NCI-H146 treated with DMSO at 0.1 percent for 48 hours (cell line): ENCODE measurements at regions not wholly inside any gene's neighbourhood (a gene's known extent, or its start where the extent isn't known, plus 50 kb on each side); places are given as distances from the start of the nearest gene placed in this dataset.

Experiments
- DNase-seq: peaks from one replicate; lab custom pipeline; 2025; ENCODE audit not compliant: unreplicated experiment; lab: John Stamatoyannopoulos, UW

DNA sequence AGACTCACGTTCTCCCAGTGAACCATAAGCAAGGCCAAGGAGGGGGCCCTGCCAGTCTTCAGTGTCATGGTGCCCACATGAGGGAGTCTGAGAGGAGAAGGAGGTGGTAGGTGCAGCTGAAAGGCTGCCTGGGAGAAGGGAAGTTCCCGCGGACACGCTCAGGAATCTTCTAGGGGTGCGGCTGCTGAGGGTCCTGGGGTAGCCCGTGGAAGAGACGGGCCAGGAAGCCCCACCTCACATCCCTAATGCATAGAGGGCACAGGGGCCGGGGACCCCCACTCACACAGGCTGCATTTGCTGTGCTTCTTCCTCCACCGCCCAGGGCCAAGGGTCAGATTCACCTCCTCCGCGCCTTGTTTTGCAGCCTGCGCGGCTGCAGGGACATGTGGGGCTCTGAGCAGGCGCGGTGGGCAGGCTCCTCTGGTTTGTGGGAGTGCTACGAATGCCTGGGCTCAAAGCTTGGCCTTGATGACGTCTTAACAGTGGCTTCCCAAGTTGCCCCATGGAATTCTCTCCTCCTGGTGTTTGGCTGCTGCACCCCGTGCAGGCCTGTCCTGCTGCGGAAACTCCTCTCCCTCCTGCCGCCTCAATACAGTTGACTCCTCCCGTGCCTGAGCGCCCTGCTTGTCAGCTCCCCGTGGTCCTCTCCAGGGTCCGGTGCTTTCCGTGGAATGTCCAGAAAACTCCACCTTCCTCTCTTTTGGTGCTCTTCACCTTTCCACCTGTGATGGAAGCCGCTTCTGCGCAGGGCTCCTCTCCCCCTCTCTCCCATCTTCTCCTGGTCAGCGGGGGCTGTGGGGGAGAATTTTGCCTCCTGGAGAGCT, 95.7 kb downstream of the VAPA start:
- no peak for DNase-seq

GRCh38 chr18:10010611-10011015, 96.8 kb downstream of the VAPA start:
- no peak for DNase-seq

DNA sequence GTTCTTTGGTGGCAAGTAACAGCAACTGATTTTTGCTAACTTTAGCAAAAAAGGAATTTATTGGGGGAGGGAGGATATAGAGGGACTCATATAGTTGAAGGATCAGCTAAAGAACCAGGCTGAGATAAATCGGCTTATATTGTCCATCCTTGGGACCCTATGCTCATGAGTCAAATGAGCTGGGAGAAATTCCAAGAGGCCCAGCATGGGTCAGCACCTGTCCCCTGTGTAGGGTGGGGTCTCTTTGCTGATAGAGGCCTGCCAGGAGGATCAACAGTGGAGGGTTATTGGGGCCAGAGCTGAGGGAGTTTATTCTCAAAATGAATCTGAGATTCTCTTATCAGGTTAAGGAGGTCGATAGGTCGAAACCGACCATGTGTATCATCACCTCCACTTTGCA, 97.2 kb downstream of the VAPA start:
- peak; percentile 32 for DNase-seq

- no peak for DNase-seq
Measured at GRCh38 chr18:10011751-10012150, 97.9 kb downstream of the VAPA start.

- no peak for DNase-seq
Measured at GRCh38 chr18:10012526-10012925, 98.7 kb downstream of the VAPA start.

- no peak for DNase-seq
Measured at GRCh38 chr18:10013621-10014543, 100.1 kb downstream of the VAPA start.

DNA sequence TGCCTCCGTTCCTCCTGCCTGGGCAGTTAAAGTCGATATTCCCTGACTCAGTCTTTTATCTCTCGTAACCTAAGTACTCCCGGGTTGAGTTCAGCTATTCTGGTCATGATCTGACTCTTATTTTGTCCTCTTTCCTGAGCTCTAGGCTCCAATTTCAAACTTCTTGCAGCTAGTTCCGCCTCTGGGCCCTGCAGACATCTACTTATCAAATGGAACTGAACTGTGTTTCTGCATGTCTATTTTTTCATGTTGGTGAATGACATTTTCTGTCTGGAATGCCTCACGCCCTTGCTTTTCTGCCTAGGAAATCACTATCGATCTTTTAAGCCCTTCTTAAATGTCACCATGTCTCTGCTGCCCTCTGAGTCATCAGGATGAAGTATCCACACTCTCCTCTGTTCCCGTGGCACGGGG, 101.5 kb downstream of the VAPA start:
- DNase-seq, result no peak

DNA sequence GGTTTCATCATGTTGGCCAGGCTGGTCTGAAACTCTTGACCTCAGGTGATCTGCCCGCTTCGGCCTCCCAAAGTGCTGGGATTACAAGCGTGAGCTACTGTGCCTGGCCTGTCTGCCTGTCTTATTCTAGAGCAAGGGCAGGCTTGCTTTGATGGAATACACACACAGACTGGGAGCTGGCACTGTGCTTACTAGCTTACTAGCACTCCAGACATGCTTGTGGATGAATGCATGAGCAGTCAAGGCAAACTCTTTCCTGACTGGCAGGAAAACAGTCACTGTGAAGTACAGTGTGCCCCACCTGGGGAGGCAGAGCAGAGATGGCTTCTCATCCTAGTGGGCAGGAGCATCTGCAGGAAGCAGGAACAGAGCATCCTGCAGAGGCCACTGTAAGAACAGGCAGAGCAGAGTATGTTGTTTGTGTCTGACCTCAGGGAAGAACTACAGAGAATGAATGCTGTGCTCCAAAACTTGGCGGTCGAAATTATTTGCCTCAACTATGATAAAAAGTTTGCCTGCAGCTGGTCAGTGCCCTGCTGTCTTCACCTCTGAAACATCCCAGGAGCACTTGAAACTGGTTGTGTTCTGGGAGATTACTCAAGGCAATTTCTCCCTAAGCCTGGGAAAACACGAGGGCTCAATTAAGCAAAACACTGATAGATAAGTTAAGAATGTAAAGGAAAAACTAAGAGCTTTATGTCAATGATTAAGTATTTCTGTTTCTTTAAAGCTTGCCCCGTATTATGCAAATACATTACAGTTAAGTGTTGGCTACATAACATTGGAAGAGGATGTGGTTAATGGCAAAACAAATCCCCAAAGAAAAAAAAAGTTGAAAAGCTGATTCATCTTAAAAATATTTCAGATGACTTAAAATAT, 102.4 kb downstream of the VAPA start:
- DNase-seq, result peak; percentile 51

DNA sequence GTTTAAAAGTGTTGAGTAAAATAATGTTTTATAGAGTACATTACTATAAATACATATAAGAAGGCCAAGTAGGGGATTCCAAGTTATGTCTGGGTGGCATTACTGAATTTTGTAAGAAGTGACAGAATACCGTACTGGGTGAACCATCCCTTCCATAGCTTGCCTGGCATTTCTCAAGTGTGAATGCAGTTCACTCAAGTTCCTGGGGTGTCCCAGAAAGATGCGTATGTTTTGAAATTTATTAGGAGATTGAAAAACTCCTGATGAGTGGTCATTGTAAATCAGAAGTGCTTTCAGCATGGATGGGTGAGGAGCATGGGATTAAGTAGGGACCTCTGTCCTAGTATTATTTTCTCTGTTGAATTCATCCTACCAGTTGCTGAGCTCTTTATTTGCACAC, 103.2 kb downstream of the VAPA start:
- no peak for DNase-seq

GRCh38 chr18:10018289-10018688, 104.5 kb downstream of the VAPA start:
- DNase-seq, result no peak

DNA sequence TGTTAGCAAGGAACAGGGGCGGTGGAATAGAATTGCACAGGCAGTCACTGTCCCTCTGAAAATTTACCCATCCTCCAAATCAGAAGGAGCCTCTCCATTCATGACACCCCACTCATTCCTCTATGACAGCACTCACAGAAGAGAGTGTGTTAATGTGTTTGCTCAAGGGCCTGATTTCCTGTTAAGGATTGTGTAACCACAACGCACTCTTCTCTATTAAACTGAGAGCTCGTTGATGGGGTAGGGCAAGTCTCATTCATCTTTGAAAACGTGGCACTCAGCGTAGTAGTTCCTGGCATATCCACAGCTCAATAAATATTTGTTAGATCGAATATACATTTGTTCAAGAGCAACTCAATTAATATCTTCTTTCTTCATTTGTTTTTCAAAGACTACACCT, 106.4 kb downstream of the VAPA start:
- peak; percentile 99 for DNase-seq

- no peak for DNase-seq
Measured at GRCh38 chr18:10022365-10022764, 108.5 kb downstream of the VAPA start.

DNA sequence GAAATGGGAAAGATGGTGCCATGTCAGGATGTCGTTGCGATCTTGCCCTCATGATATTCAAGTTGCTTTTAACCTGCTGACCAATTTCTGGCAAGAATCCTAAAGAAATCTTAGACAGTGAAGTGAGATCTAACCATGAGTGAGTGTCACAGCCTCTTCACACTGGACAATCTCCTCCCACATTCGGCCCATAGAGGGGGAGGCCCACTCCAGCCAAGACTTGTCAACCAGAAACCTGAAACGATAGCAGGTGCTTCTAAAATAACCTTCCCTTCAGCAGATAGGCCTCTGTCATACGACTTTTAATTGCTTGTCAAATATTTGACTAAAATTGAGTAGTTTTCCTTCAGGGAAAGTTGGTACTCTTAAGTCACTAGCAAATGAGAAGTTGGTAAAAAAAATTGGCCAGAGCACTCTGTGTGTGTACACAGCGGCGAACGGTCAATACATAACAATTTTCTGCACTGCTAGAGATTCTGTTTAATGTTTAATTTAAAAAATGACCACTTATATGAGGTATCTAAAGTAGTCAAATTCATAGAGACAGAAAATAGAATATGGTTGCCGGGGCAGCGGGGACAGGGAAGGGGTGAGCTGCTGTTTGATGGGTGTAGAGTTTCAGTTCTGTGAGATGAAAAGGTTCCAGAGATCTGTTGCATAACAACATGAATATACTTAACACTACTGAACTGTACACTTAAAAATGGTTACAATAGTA, 110.2 kb downstream of the VAPA start:
- peak; percentile 100 for DNase-seq

- DNase-seq, result no peak
Measured at GRCh38 chr18:10025711-10026670, 112.2 kb downstream of the VAPA start.

DNA sequence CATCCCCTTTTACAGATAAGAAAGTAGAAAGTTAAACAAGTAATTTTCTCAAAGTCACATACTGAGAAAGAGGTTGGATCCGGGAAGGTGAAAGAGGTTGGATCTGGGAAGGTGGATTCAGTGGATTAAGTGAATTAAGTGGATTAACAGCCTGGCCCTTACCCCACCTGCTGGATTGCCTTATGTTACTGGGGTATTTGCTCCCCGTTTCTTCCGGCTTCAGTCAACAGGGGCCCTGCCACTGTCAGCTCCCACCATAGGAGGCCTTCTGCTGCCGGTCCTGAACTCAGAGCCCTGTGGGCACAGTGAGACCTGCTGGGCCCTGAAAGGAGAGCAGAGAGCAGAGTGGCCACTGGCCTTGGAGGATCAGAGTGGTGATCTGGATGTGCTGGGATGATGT, 113.2 kb downstream of the VAPA start:
- no peak for DNase-seq

DNA sequence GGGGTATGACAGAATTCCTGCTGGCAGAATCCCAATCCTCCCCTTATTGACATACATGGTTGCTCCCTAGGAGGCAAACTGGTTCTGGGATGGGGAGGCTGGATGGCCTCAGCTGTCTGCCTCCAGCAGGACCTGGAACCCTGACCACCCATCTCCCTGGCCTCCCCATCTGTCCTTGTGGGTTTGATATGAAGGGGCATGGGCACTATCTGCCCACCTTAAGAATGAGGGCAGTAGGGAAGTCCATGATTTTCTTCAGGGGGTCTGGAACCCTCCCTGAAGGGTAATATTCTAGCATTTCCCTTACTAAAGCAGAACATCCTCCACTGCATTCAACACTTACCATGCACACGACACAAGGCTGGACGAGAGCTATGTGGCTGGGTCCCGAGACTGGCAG, 113.6 kb downstream of the VAPA start:
- DNase-seq, result no peak

DNA sequence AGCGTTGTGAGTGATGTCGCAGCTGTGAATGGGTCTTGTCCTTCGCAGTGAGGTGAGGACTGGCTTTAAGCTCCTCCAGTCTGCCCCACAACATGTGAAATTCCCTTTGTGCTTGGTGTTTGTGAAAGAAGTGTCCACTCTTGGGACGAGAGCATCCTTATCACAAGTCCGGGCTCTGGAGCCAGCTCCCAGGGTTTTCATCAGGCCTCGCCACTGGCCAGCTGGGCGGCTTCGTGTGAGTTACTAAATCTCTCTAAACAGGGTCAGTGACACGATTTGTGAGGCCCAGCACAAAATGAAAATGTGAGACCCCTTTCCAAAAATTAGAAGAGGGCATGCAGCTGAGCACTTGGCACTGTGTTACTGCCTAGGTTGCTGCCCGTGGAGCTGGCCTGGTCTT, 115.9 kb downstream of the VAPA start:
- DNase-seq, result no peak

GRCh38 chr18:10030816-10031541, 117.2 kb downstream of the VAPA start:
- DNase-seq, result no peak
